ENCODE measurements at regions not wholly inside any gene's neighbourhood (a gene's known extent, or its start where the extent isn't known, plus 50 kb on each side); places are given as distances from the start of the nearest gene placed in this dataset.

DNA sequence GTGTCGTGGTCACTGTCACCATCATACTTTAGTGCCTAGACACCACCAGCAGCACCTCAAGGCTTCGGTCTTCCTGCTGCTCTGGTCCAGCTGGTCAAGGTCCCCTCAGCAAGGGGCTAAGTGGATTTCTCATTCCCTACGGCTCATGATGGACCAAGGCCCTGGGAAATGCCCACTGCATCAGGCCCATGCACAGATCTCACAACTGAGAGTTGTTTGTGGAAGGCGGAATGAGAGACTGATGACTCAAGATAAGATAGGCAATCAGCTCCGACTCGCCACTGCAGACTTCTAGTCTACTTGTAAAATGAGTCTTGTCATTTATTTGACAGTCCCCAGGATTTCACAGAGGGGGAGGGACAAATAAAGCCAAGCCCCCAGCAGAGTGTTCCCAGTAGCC, 108.4 kb upstream of the TBX20 start:
- H3K27ac ChIP-seq (ENCODE audit: low read depth in 2 of 2, low read length in 2 of 2), result no peak overlapping the region
- FAIRE-seq (no peak), DNase-seq (no peak)
- TF ChIP-seq, protein P1, sequence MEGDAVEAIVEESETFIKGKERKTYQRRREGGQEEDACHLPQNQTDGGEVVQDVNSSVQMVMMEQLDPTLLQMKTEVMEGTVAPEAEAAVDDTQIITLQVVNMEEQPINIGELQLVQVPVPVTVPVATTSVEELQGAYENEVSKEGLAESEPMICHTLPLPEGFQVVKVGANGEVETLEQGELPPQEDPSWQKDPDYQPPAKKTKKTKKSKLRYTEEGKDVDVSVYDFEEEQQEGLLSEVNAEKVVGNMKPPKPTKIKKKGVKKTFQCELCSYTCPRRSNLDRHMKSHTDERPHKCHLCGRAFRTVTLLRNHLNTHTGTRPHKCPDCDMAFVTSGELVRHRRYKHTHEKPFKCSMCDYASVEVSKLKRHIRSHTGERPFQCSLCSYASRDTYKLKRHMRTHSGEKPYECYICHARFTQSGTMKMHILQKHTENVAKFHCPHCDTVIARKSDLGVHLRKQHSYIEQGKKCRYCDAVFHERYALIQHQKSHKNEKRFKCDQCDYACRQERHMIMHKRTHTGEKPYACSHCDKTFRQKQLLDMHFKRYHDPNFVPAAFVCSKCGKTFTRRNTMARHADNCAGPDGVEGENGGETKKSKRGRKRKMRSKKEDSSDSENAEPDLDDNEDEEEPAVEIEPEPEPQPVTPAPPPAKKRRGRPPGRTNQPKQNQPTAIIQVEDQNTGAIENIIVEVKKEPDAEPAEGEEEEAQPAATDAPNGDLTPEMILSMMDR (IDR thresholded peaks at IDR 0.05; ENCODE audit: borderline replicate concordance, extremely low read depth, insufficient read depth), result no peak
- H3K9me3 ChIP-seq (ENCODE audit: control insufficient read depth in 2 of 3, insufficient read depth in 1 of 3, low read length in 3 of 3), result no peaks in the 10 kb centered on the region
- H3K4me1 ChIP-seq (ENCODE audit: control insufficient read depth in 2 of 3, insufficient read depth in 2 of 3, low read depth in 1 of 3, low read length in 3 of 3), result no peaks in the 10 kb centered on the region
- no peak overlapping the region for H3K4me3 ChIP-seq (ENCODE audit: low read length in 3 of 3)
- intact Hi-C loops (cut with DNase I), result no loop called here
- no peaks in the 10 kb centered on the region for H3K36me3 ChIP-seq (ENCODE audit: control insufficient read depth in 2 of 3, insufficient read depth in 3 of 3, low read length in 3 of 3)
- H3K27me3 ChIP-seq (ENCODE audit: control insufficient read depth, insufficient read depth, low read length), result no peaks in the 10 kb centered on the region
- no peak overlapping the region for H3K9ac ChIP-seq (ENCODE audit: low read length in 3 of 3)

DNA sequence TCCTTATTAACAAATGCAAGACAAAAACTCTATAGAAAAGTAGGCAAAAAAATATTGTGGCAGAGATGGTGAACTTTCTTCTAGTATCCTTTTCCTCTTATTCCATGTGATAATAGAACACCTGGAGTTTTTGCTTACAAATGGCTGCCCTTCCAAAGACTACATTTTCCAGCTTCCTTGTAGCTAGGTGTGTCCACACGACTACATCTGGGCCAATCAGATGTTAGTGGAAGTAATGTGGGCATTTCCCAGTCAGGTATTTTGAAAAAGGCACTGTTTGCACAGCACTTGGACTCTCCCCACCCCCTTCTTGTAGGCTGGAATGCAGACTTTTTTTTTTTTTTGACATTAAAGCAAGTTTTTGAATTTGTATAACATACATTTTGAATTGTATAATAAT, 105.5 kb upstream of the TBX20 start:
- no peaks in the 10 kb centered on the region for H3K4me1 ChIP-seq (ENCODE audit: control insufficient read depth in 2 of 3, insufficient read depth in 2 of 3, low read depth in 1 of 3, low read length in 3 of 3)
- H3K36me3 ChIP-seq (ENCODE audit: control insufficient read depth in 2 of 3, insufficient read depth in 3 of 3, low read length in 3 of 3), result no peaks in the 10 kb centered on the region
- FAIRE-seq (no peak), DNase-seq (no peak)
- no peaks in the 10 kb centered on the region for H3K27me3 ChIP-seq (ENCODE audit: control insufficient read depth, insufficient read depth, low read length)
- TF ChIP-seq, protein P1 (IDR thresholded peaks at IDR 0.05; ENCODE audit: borderline replicate concordance, extremely low read depth, insufficient read depth), result no peak
- intact Hi-C loops (cut with DNase I), result no loop called here
- H3K27ac ChIP-seq (ENCODE audit: low read depth in 2 of 2, low read length in 2 of 2), result no peak overlapping the region
- H3K9me3 ChIP-seq (ENCODE audit: control insufficient read depth in 2 of 3, insufficient read depth in 1 of 3, low read length in 3 of 3), result no peaks in the 10 kb centered on the region
- H3K4me3 ChIP-seq (ENCODE audit: low read length in 3 of 3), result no peak overlapping the region
- H3K9ac ChIP-seq (ENCODE audit: low read length in 3 of 3), result no peak overlapping the region

DNA sequence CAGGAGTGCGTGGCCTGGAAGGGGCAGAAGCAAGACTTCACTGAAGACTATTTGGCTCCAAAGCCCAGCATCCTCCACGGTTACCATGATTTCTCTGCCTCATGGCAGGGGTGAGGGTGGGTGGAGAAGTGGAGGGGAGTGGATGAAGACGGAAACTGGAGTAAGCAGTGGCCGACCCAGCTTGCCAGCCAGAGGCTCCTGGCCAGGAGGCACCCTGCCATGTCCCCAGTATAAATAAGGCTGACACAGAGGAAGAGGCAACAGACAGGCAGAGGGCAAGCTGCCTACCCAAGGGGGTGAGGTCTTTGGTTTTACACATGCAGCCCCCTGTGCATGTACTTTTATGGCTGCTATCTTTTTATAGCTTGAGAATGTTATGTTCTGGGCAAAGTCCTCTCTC, 102.6 kb upstream of the TBX20 start:
- H3K27me3 ChIP-seq (ENCODE audit: control insufficient read depth, insufficient read depth, low read length), result no peaks in the 10 kb centered on the region

DNA sequence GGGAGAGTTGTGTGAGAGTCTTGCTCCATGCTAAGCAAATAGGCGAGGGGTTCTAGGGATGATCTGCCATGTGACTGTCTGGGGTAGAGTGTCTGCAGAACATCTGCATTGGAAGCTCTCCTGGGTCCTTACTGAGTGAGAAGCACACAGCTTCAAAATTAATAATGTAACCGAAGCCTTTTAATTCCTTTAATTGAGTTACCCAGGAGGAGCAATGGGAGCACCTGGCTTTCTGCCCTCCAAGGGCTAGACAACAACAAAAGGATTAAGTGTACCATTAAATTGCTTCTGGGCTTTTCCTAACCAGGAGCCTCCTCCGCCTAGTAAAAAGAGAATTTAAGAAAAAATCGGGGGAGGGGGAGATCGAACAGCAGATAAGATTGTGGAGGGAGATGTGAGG, 102.0 kb upstream of the TBX20 start:
- H3K4me3 ChIP-seq (ENCODE audit: low read length in 3 of 3), result no peak overlapping the region
- no peaks in the 10 kb centered on the region for H3K9me3 ChIP-seq (ENCODE audit: control insufficient read depth in 2 of 3, insufficient read depth in 1 of 3, low read length in 3 of 3)
- no peak for DNase-seq
- H3K4me1 ChIP-seq (ENCODE audit: control insufficient read depth in 2 of 3, insufficient read depth in 2 of 3, low read depth in 1 of 3, low read length in 3 of 3), result no peaks in the 10 kb centered on the region
- TF ChIP-seq, protein P1 (IDR thresholded peaks at IDR 0.05; ENCODE audit: borderline replicate concordance, extremely low read depth, insufficient read depth), result no peak
- no peaks in the 10 kb centered on the region for H3K36me3 ChIP-seq (ENCODE audit: control insufficient read depth in 2 of 3, insufficient read depth in 3 of 3, low read length in 3 of 3)
- no peak for FAIRE-seq
- no peaks in the 10 kb centered on the region for H3K27me3 ChIP-seq (ENCODE audit: control insufficient read depth, insufficient read depth, low read length)
- intact Hi-C loops (cut with DNase I), result no loop called here
- H3K9ac ChIP-seq (ENCODE audit: low read length in 3 of 3), result no peak overlapping the region
- H3K27ac ChIP-seq (ENCODE audit: low read depth in 2 of 2, low read length in 2 of 2), result no peak overlapping the region

More for the DNA sequence above, 102.6 kb upstream of the TBX20 start:
- no peak overlapping the region for H3K4me3 ChIP-seq (ENCODE audit: low read length in 3 of 3)
- intact Hi-C loops (cut with DNase I), result no loop called here
- no peak overlapping the region for H3K27ac ChIP-seq (ENCODE audit: low read depth in 2 of 2, low read length in 2 of 2)
- H3K4me1 ChIP-seq (ENCODE audit: control insufficient read depth in 2 of 3, insufficient read depth in 2 of 3, low read depth in 1 of 3, low read length in 3 of 3), result no peaks in the 10 kb centered on the region
- DNase-seq, result no peak
- no peak overlapping the region for H3K9ac ChIP-seq (ENCODE audit: low read length in 3 of 3)
- FAIRE-seq, result no peak
- no peaks in the 10 kb centered on the region for H3K9me3 ChIP-seq (ENCODE audit: control insufficient read depth in 2 of 3, insufficient read depth in 1 of 3, low read length in 3 of 3)
- no peaks in the 10 kb centered on the region for H3K36me3 ChIP-seq (ENCODE audit: control insufficient read depth in 2 of 3, insufficient read depth in 3 of 3, low read length in 3 of 3)
- TF ChIP-seq, protein P1 (IDR thresholded peaks at IDR 0.05; ENCODE audit: borderline replicate concordance, extremely low read depth, insufficient read depth), result no peak
